Tibial nerve (tissue), 4 donors: ENCODE measurements at regions not wholly inside any gene's neighbourhood (a gene's known extent, or its start where the extent isn't known, plus 50 kb on each side); places are given as distances from the start of the nearest gene placed in this dataset.

Experiments
- DNase-seq, 2 donors: peaks; one replicate each; pipeline ENCODE4 v3.0.0-alpha.2; 2019; ENCODE audit warnings: low spot score in 2 of 2
- H3K27ac ChIP-seq, 4 donors: fragments of 200-600 bp; sonication (generic) in 3 of 4; one replicate each; pipeline ENCODE4 v1.5.1; 2017 to 2019; ENCODE audit warnings: mild to moderate bottlenecking in 1 of 4
- H3K27me3 ChIP-seq, 2 donors: fragments of 200-600 bp; sonication (generic) in 1 of 2; one replicate each; pipeline versions ENCODE4 v1.5.1 to v1.6.0; 2017 to 2019
- H3K36me3 ChIP-seq, 3 donors: fragments of 200-600 bp; sonication (generic); one replicate each; pipeline ENCODE4 v1.5.1; 2018 to 2019
- H3K4me1 ChIP-seq, 4 donors: fragments of 200-600 bp; sonication (generic) in 3 of 4; one replicate each; pipeline ENCODE4 v1.5.1; 2017 to 2019
- H3K4me3 ChIP-seq, 4 donors: fragments of 200-600 bp; sonication (generic) in 3 of 4; one replicate each; pipeline ENCODE4 v1.5.1; 2017 to 2019; ENCODE audit warnings: mild to moderate bottlenecking in 1 of 4, moderate library complexity in 1 of 4
- H3K9me3 ChIP-seq, 4 donors: fragments of 200-600 bp; sonication (generic) in 3 of 4; one replicate each; pipeline ENCODE4 v1.5.1; 2017 to 2019
- EP300 ChIP-seq, 2 donors: sonication (generic); formaldehyde crosslinking; IDR thresholded peaks; one replicate each; pipeline ENCODE4 v1.6.1; 2017; ENCODE audit warnings: antibody characterized with exemption in 2 of 2, mild to moderate bottlenecking in 1 of 2
- POLR2A ChIP-seq, 2 donors: fragments of 450-650 bp; IDR thresholded peaks; one replicate each; pipeline ENCODE4 v1.6.1; 2017; ENCODE audit warnings: antibody characterized with exemption in 2 of 2, mild to moderate bottlenecking in 2 of 2, moderate library complexity in 2 of 2
- WGBS, 2 donors: methylation state at CpG; one replicate each; pipeline ENCODE4 v1.1.5; 2018; 5-methylcytosine and 5-hydroxymethylcytosine counted together
- TF ChIP-seq, protein P1 (sequence below), 5 experiments: fragments of 200-600 bp in 3 of 5; fragments of 450-650 bp in 2 of 5; sonication (generic) in 3 of 5; IDR thresholded peaks; one replicate each; pipeline ENCODE4 v1.5.1; 2016 to 2019; ENCODE audit warnings: antibody characterized with exemption in 5 of 5, mild to moderate bottlenecking in 3 of 5, moderate library complexity in 2 of 5

DNA sequence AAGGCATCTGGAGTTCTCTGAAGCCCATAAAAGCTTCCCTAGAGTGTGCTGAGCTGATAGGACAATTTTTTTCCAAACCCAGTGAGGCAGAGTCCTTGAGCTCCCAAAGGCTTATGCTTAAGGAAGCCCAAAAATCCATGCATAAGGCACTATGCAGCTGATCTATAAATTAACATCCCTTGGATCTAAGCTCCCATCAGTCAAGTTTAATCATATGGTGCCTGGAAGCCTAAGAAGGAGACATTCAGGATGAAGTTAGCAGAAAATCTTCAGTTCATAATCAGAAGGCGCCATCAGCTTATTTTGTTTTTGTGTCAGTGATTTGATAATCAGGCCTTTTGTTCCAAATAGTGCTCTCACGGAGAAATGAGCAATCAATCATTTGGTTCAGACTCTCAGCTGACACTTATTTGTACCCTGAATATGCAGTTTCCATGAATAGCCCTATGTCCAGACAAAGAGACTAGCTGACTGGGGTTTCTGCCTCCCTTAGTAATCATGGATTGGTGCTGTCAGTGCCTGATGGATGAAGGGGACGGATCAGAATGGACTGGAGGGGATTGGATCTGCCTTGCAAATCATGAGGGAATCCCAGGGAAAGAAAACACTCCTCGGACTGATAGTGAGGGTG lies 464.8 kb upstream of the RGPD4 start:
- 40 to 49% methylated on average over 4 of the region's 4 CpGs for WGBS, 2 donors
- Histone ChIP-seq H3K27me3 (no peaks in the 10 kb centered on the region), H3K4me3 (no peak overlapping the region), H3K36me3 (no peaks in the 10 kb centered on the region), H3K27ac (no peak overlapping the region), H3K9me3 (no peaks in the 10 kb centered on the region), H3K4me1 (no peaks in the 10 kb centered on the region)
- TF ChIP-seq, protein P1, sequence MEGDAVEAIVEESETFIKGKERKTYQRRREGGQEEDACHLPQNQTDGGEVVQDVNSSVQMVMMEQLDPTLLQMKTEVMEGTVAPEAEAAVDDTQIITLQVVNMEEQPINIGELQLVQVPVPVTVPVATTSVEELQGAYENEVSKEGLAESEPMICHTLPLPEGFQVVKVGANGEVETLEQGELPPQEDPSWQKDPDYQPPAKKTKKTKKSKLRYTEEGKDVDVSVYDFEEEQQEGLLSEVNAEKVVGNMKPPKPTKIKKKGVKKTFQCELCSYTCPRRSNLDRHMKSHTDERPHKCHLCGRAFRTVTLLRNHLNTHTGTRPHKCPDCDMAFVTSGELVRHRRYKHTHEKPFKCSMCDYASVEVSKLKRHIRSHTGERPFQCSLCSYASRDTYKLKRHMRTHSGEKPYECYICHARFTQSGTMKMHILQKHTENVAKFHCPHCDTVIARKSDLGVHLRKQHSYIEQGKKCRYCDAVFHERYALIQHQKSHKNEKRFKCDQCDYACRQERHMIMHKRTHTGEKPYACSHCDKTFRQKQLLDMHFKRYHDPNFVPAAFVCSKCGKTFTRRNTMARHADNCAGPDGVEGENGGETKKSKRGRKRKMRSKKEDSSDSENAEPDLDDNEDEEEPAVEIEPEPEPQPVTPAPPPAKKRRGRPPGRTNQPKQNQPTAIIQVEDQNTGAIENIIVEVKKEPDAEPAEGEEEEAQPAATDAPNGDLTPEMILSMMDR (IDR thresholded peaks at IDR 0.05): no peak
- TF ChIP-seq EP300 (IDR thresholded peaks at IDR 0.05): no peak
- TF ChIP-seq POLR2A (IDR thresholded peaks at IDR 0.05): no peak
- no peak for DNase-seq

DNA sequence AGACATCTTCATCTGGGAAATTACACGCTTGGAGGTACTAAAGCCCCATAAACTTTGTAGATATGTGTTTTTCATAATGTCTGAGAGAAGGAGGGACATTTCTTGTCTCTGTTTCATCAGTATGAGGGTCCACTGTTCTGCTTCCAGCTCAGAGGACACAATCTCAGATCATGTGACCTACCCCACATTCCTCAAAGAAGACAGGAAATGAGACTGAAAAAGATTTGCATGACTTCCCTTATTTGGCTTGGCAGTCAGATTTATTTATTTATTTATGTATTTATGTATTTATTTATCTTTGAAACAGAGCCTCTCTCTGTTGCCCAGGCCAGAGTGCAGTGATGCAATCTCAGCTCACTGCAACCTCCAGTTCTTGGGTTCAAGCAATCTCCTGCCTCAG lies 463.7 kb upstream of the RGPD4 start:
- WGBS, 2 donors: 96 to 100% methylated on average over 1 of the region's 1 CpG
- no peak overlapping the region for H3K27ac ChIP-seq
- no peaks in the 10 kb centered on the region for H3K4me1 ChIP-seq
- H3K4me3 ChIP-seq: no peak overlapping the region
- TF ChIP-seq, protein P1 (IDR thresholded peaks at IDR 0.05): no peak
- TF ChIP-seq EP300 (IDR thresholded peaks at IDR 0.05): no peak
- TF ChIP-seq POLR2A (IDR thresholded peaks at IDR 0.05): no peak
- no peaks in the 10 kb centered on the region for H3K36me3 ChIP-seq
- no peaks in the 10 kb centered on the region for H3K9me3 ChIP-seq
- H3K27me3 ChIP-seq: no peaks in the 10 kb centered on the region
- DNase-seq: no peak

DNA sequence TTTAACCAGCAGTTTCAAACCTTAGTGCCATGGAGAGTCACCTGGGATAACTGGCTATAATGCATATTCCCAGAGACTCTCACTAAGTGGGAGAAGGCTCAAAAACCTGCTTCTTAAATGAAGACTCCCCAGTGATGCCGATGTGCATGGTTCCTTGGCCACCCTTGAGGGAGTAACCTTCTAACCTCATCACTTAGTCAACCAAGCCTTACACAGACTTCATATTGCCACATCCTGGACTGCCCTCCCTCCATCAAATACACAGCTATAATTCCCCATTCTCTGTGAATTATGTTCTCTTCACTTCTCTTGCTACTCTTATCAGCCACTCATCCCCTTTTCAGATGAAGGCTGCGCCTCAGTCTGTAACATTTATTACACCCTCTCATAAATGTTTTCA lies 462.9 kb upstream of the RGPD4 start:
- TF ChIP-seq, protein P1 (IDR thresholded peaks at IDR 0.05): no peak
- TF ChIP-seq EP300 (IDR thresholded peaks at IDR 0.05) (no peak), POLR2A (IDR thresholded peaks at IDR 0.05) (no peak)
- DNase-seq: no peak
- no peaks in the 10 kb centered on the region for H3K36me3 ChIP-seq
- no peaks in the 10 kb centered on the region for H3K27me3 ChIP-seq
- H3K4me1 ChIP-seq: no peaks in the 10 kb centered on the region
- WGBS, 2 donors: 95 to 100% methylated on average over 2 of the region's 2 CpGs
- H3K4me3 ChIP-seq: no peak overlapping the region
- H3K27ac ChIP-seq: no peak overlapping the region
- no peaks in the 10 kb centered on the region for H3K9me3 ChIP-seq

- TF ChIP-seq EP300 (IDR thresholded peaks at IDR 0.05) (no peak), POLR2A (IDR thresholded peaks at IDR 0.05) (no peak)
- TF ChIP-seq, protein P1 (IDR thresholded peaks at IDR 0.05): no peak
- Histone ChIP-seq H3K27me3 (no peaks in the 10 kb centered on the region), H3K9me3 (no peaks in the 10 kb centered on the region), H3K27ac (no peak overlapping the region), H3K4me1 (no peaks in the 10 kb centered on the region), H3K4me3 (no peak overlapping the region), H3K36me3 (no peaks in the 10 kb centered on the region)
- WGBS, 2 donors: 95 to 98% methylated on average over 4 of the region's 4 CpGs
- DNase-seq: no peak
These were observed 462.2 kb upstream of the RGPD4 start for GRCh38 chr2:107364361-107364950.

- Histone ChIP-seq H3K9me3 (peaks cover 0 to 10% (median 0%) of the 10 kb centered on the region in 4 donors), H3K27ac (no peak overlapping the region), H3K4me1 (no peaks in the 10 kb centered on the region), H3K27me3 (no peaks in the 10 kb centered on the region), H3K36me3 (no peaks in the 10 kb centered on the region), H3K4me3 (no peak overlapping the region)
- TF ChIP-seq, protein P1 (IDR thresholded peaks at IDR 0.05): no peak
- TF ChIP-seq EP300 (IDR thresholded peaks at IDR 0.05) (no peak), POLR2A (IDR thresholded peaks at IDR 0.05) (no peak)
- no peak for DNase-seq
- WGBS, 2 donors: 40 to 47% methylated on average over 4 of the region's 4 CpGs
These were observed 452.4 kb upstream of the RGPD4 start for GRCh38 chr2:107374249-107374648.
